ENCODE measurements at regions not wholly inside any gene's neighbourhood (a gene's known extent, or its start where the extent isn't known, plus 50 kb on each side); places are given as distances from the start of the nearest gene placed in this dataset.

- no peak for TF ChIP-seq CTCF (conservative IDR thresholded peaks at IDR 0.05; ENCODE audit: control insufficient read depth, insufficient read depth, low read depth, low read length)
- DNase-seq (ENCODE audit: low read depth): no peak
- H3K4me3 ChIP-seq (ENCODE audit: control insufficient read depth, low read depth, low read length): no peak overlapping the region
Observed at GRCh38 chr15:69896606-69897005, 201.1 kb downstream of the TLE3 start.

GRCh38 chr15:69897061-69897460, 200.7 kb downstream of the TLE3 start:
- no peak overlapping the region for H3K4me3 ChIP-seq (ENCODE audit: control insufficient read depth, low read depth, low read length)
- DNase-seq (ENCODE audit: low read depth): no peak
- no peak for TF ChIP-seq CTCF (conservative IDR thresholded peaks at IDR 0.05; ENCODE audit: control insufficient read depth, insufficient read depth, low read depth, low read length)

GRCh38 chr15:69897471-69898237, 200.1 kb downstream of the TLE3 start:
- H3K4me3 ChIP-seq (ENCODE audit: control insufficient read depth, low read depth, low read length): no peak overlapping the region
- DNase-seq (ENCODE audit: low read depth): no peak
- TF ChIP-seq CTCF (conservative IDR thresholded peaks at IDR 0.05; ENCODE audit: control insufficient read depth, insufficient read depth, low read depth, low read length): no peak

GRCh38 chr15:69898243-69898642, 199.5 kb downstream of the TLE3 start:
- TF ChIP-seq CTCF (conservative IDR thresholded peaks at IDR 0.05; ENCODE audit: control insufficient read depth, insufficient read depth, low read depth, low read length): no peak
- no peak for DNase-seq (ENCODE audit: low read depth)
- H3K4me3 ChIP-seq (ENCODE audit: control insufficient read depth, low read depth, low read length): no peak overlapping the region

- H3K4me3 ChIP-seq (ENCODE audit: control insufficient read depth, low read depth, low read length): no peak overlapping the region
- TF ChIP-seq CTCF (conservative IDR thresholded peaks at IDR 0.05; ENCODE audit: control insufficient read depth, insufficient read depth, low read depth, low read length): no peak
Observed at GRCh38 chr15:69902414-69903062, 195.2 kb downstream of the TLE3 start.

GRCh38 chr15:69903470-69904469, 193.9 kb downstream of the TLE3 start:
- DNase-seq (ENCODE audit: low read depth): peak; percentile 8
- no peak overlapping the region for H3K4me3 ChIP-seq (ENCODE audit: control insufficient read depth, low read depth, low read length)
- TF ChIP-seq CTCF (conservative IDR thresholded peaks at IDR 0.05; ENCODE audit: control insufficient read depth, insufficient read depth, low read depth, low read length): no peak

More at GRCh38 chr15:69902414-69903062, 195.2 kb downstream of the TLE3 start:
- no peak for DNase-seq (ENCODE audit: low read depth)

Data from fibroblast of mammary gland (primary cell).